ENCODE measurements at regions not wholly inside any gene's neighbourhood (a gene's known extent, or its start where the extent isn't known, plus 50 kb on each side); places are given as distances from the start of the nearest gene placed in this dataset.

GRCh38 chr2:206881708-206882410, 57.5 kb upstream of the CPO start:
- H3K23ac ChIP-seq (ENCODE audit: insufficient read length), result no peak overlapping the region
- WGBS, 2 experiments (ENCODE audit: extremely low coverage in 1 of 2, insufficient coverage in 1 of 2, insufficient read length in 1 of 2, insufficient replicate concordance in 2 of 2, low coverage in 1 of 2, low lambda C conversion rate in 2 of 2, missing lambda C conversion rate in 1 of 2), result 89% methylated on average over 11 of the region's 11 CpGs; no CpG with 5 or more reads in 1 of the 2 experiments
- H2BK5ac ChIP-seq (ENCODE audit: low read depth, low read length), result no peak overlapping the region
- no peak overlapping the region for H3K14ac ChIP-seq (ENCODE audit: insufficient read length)
- no peaks in the 10 kb centered on the region for H3K9me3 ChIP-seq (ENCODE audit: insufficient read depth in 2 of 2, low read depth in 1 of 2, low read length in 1 of 2)
- peaks cover under 1% of the 10 kb centered on the region in 4 experiments; a peak in 3 of 7 replicates for H3K4me1 ChIP-seq (replicated peaks in 1 of 4; ENCODE audit: control insufficient read depth in 3 of 4, insufficient read depth in 4 of 4, low read length in 3 of 4)
- H3K27me3 ChIP-seq (replicated peaks in 1 of 4; ENCODE audit: control insufficient read depth in 3 of 4, extremely low read depth in 1 of 4, insufficient read depth in 3 of 4, low read length in 3 of 4), result no peaks in the 10 kb centered on the region
- CTCF ChIA-PET (ENCODE audit: partially characterized antibody), result interaction anchor here (0.8 to 1.4 kb wide), 3 partner anchors 19 to 66 kb away, joined by 3 read pairs; no protein-coding TSS in a partner anchor
- FAIRE-seq, result no peak
- no peaks in the 10 kb centered on the region for H4K20me1 ChIP-seq (replicated peaks in 1 of 2; ENCODE audit: control insufficient read depth in 1 of 2, insufficient read depth in 2 of 2, low read length in 2 of 2)
- H2BK20ac ChIP-seq (ENCODE audit: low read length), result no peak overlapping the region
- no peak for DNase-seq (ENCODE audit: low read depth in 1 of 2, low spot score in 2 of 2)
- no peak overlapping the region for H3K4ac ChIP-seq (replicated peaks; ENCODE audit: insufficient read length, low read depth, low read length)
- H2BK15ac ChIP-seq (ENCODE audit: low read length), result no peak overlapping the region
- H3K27ac ChIP-seq (ENCODE audit: low read depth, low read length), result no peak overlapping the region
- no peak for TF ChIP-seq RBBP5 (IDR thresholded peaks at IDR 0.05; ENCODE audit: borderline replicate concordance, low read depth, low read length)
- TF ChIP-seq PHF8 (conservative IDR thresholded peaks at IDR 0.05; ENCODE audit: low read depth, low read length), result no peak
- TF ChIP-seq CHD1 (IDR thresholded peaks at IDR 0.05; ENCODE audit: low read depth, low read length), result no peak
- TF ChIP-seq KDM1A (IDR thresholded peaks at IDR 0.05; ENCODE audit: borderline replicate concordance, low read length), result no peak
- no peak for TF ChIP-seq KDM5A (IDR thresholded peaks at IDR 0.05; ENCODE audit: low read length)
- TF ChIP-seq ZNF274 (IDR thresholded peaks at IDR 0.05; ENCODE audit: borderline replicate concordance, extremely low read depth, low read length), result no peak
- TF ChIP-seq SIN3A (conservative IDR thresholded peaks at IDR 0.05 in 1 of 2, IDR thresholded peaks at IDR 0.05 in 1 of 2; ENCODE audit: low read depth in 1 of 2, low read length in 2 of 2), result no peak
- TF ChIP-seq ASH2L (IDR thresholded peaks at IDR 0.05; ENCODE audit: low read length), result no peak
- H2AK5ac ChIP-seq (ENCODE audit: low read depth, low read length), result no peak overlapping the region
- POLR2A ChIA-PET (ENCODE audit: partially characterized antibody), result no interaction called here
- H3K18ac ChIP-seq (ENCODE audit: extremely low read depth, low read length), result no peak overlapping the region
- no peak overlapping the region for H3K9ac ChIP-seq (replicated peaks in 1 of 4; ENCODE audit: extremely low read depth in 1 of 4, low read depth in 3 of 4, low read length in 3 of 4)
- H3K4me3 ChIP-seq (ENCODE audit: extremely low read depth in 1 of 4, insufficient read depth in 2 of 4, low read depth in 3 of 4, low read length in 4 of 4), result no peak overlapping the region
- no peaks in the 10 kb centered on the region for H3K36me3 ChIP-seq (ENCODE audit: control insufficient read depth in 2 of 4, insufficient read depth in 4 of 4, low read length in 3 of 4)
- H2AFZ ChIP-seq (ENCODE audit: low read length), result no peak overlapping the region
- no peaks in the 10 kb centered on the region for H3K23me2 ChIP-seq (ENCODE audit: low read depth, low read length)
- H3K4me2 ChIP-seq (ENCODE audit: insufficient read depth in 1 of 2, low read depth in 2 of 2, low read length in 2 of 2), result no peak overlapping the region
- H3K79me2 ChIP-seq (ENCODE audit: control insufficient read depth in 1 of 2, insufficient read depth in 2 of 2, low read length in 2 of 2), result no peaks in the 10 kb centered on the region
- no peak overlapping the region for H2BK120ac ChIP-seq (replicated peaks; ENCODE audit: low read depth, low read length)
- no peak overlapping the region for H2BK12ac ChIP-seq (ENCODE audit: low read depth, low read length)
- no peak overlapping the region for H4K91ac ChIP-seq (replicated peaks; ENCODE audit: insufficient read length, low read length)
- H3K79me1 ChIP-seq (ENCODE audit: low read depth, low read length), result no peaks in the 10 kb centered on the region
- no peak overlapping the region for H4K8ac ChIP-seq (ENCODE audit: extremely low read depth, insufficient read depth, low read length)
- H3K56ac ChIP-seq (replicated peaks; ENCODE audit: insufficient read length, low read depth, low read length), result no peak overlapping the region
- H4K5ac ChIP-seq (ENCODE audit: insufficient read length, low read depth, low read length), result no peak overlapping the region
